ENCODE measurements at regions not wholly inside any gene's neighbourhood (a gene's known extent, or its start where the extent isn't known, plus 50 kb on each side); places are given as distances from the start of the nearest gene placed in this dataset.

DNA sequence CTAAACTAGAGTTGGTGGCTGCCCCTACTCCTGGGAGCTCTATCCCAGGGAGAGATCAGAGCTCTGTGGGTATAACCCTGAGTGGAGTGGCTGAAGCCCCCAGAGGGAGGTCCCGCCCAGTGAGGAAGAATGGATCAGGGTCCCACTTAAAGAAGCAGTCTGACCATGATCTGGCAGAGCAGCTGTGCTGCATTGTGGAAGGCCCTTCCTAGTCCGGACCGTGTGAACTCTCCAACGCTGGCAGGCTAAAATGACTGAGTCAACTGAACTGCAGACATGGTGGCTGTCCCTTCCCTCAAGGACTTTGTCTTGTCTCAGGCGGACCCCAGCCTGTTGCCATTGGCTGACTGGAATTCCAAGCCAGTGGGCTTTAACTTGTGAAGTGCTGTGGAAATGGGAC is 494.2 kb downstream of the FAM181B start:
- Histone ChIP-seq H3K4me2 (no peak overlapping the region), H3K4me1 (no peaks in the 10 kb centered on the region), H3K9me3 (no peaks in the 10 kb centered on the region), H3K4me3 (no peak overlapping the region), H3K27ac (no peak overlapping the region)
- 7% methylated on average over 5 of the region's 5 CpGs for WGBS (ENCODE audit: missing lambda C conversion rate)
- no peak for ATAC-seq
- TF ChIP-seq TP53 (CRISPR knock-in tag; IDR thresholded peaks at IDR 0.05) (no peak), KDM5A (IDR thresholded peaks at IDR 0.05) (no peak), MAZ (IDR thresholded peaks at IDR 0.05; ENCODE audit: borderline replicate concordance, low read depth, low read length) (no peak), POLR2AphosphoS2 (conservative IDR thresholded peaks at IDR 0.05; ENCODE audit: low read length) (no peak), CHD4 (IDR thresholded peaks at IDR 0.05; ENCODE audit: borderline replicate concordance) (no peak), EP300 (IDR thresholded peaks at IDR 0.05) (no peak), CBX8 (IDR thresholded peaks at IDR 0.05) (no peak), EHF (CRISPR knock-in tag; IDR thresholded peaks at IDR 0.05) (no peak)
- TF ChIP-seq, protein P1, sequence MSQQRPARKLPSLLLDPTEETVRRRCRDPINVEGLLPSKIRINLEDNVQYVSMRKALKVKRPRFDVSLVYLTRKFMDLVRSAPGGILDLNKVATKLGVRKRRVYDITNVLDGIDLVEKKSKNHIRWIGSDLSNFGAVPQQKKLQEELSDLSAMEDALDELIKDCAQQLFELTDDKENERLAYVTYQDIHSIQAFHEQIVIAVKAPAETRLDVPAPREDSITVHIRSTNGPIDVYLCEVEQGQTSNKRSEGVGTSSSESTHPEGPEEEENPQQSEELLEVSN (IDR thresholded peaks at IDR 0.05; ENCODE audit: borderline replicate concordance, low read depth), result no peak
- DNase-seq (ENCODE audit: low read depth in 1 of 2, low spot score in 1 of 2), result no peak
- ChIA-PET POLR2A (no interaction called here), CTCF (no interaction called here)
- no peak for FAIRE-seq

DNA sequence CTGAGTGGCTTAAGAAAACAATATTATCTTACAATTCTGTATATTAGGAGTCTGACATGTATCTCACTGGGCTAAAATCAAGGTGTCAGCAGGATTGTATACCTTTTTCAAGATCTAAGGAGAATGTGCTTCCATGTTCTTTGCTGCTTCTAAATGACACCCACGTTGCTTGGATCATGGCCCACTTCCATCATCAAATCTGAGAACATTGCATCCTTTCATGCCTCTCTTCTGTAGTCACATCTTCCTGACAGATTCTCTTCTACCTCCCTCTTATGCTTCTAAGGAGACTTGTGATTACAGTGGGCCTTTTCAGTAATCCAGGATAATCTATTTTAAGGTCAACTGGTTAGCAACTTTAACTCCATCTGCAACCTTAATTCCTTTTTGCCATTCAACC is 499.4 kb downstream of the FAM181B start:
- TF ChIP-seq KDM5A (IDR thresholded peaks at IDR 0.05), result no peak
- TF ChIP-seq MYC (IDR thresholded peaks at IDR 0.05; ENCODE audit: borderline replicate concordance, low read length), result no peak
- CTCF ChIA-PET, result no interaction called here
- H3K27ac ChIP-seq, result no peak overlapping the region
- no peaks in the 10 kb centered on the region for H3K9me3 ChIP-seq
- POLR2A ChIA-PET, result no interaction called here
- ATAC-seq (no peak), DNase-seq (ENCODE audit: low read depth in 1 of 2, low spot score in 1 of 2) (no peak), FAIRE-seq (no peak)
- WGBS (ENCODE audit: missing lambda C conversion rate), result 0% methylated on average over 1 of the region's 1 CpG
- H3K4me3 ChIP-seq, result no peak overlapping the region
- H3K4me2 ChIP-seq, result no peak overlapping the region
- H3K4me1 ChIP-seq, result no peaks in the 10 kb centered on the region

DNA sequence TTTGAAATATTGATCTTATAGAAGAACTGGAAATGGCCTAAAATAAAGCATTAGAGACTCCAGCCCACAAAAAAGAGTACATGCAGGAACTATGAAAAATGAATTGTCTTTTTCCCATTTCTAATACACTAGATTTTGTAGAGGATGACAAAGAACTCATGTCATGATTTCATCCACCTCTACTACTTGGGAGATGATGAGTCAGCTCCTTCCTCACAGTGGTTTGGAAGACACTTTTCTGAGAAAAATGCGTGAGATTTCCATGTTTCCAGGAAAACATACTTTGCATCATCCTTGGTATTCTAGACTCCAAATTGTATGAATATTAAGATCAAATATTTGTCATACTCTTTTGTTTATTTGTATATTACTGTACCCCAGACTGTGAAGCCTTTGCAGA is 500.5 kb downstream of the FAM181B start:
- no peak overlapping the region for H3K4me3 ChIP-seq
- H3K27ac ChIP-seq, result no peak overlapping the region
- ATAC-seq (no peak), DNase-seq (ENCODE audit: low read depth in 1 of 2, low spot score in 1 of 2) (no peak), FAIRE-seq (no peak)
- 10% methylated on average over 1 of the region's 1 CpG for WGBS (ENCODE audit: missing lambda C conversion rate)
- no peaks in the 10 kb centered on the region for H3K9me3 ChIP-seq
- TF ChIP-seq, protein P2, sequence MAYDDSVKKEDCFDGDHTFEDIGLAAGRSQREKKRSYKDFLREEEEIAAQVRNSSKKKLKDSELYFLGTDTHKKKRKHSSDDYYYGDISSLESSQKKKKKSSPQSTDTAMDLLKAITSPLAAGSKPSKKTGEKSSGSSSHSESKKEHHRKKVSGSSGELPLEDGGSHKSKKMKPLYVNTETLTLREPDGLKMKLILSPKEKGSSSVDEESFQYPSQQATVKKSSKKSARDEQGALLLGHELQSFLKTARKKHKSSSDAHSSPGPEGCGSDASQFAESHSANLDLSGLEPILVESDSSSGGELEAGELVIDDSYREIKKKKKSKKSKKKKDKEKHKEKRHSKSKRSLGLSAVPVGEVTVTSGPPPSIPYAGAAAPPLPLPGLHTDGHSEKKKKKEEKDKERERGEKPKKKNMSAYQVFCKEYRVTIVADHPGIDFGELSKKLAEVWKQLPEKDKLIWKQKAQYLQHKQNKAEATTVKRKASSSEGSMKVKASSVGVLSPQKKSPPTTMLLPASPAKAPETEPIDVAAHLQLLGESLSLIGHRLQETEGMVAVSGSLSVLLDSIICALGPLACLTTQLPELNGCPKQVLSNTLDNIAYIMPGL (CRISPR knock-in tag; IDR thresholded peaks at IDR 0.05; ENCODE audit: borderline replicate concordance), result no peak
- TF ChIP-seq MAFK (IDR thresholded peaks at IDR 0.05; ENCODE audit: partially characterized antibody), result peak; percentile 19
- H3K4me1 ChIP-seq, result no peaks in the 10 kb centered on the region
- POLR2A ChIA-PET, result no interaction called here
- CTCF ChIA-PET, result no interaction called here
- H3K4me2 ChIP-seq, result no peak overlapping the region

DNA sequence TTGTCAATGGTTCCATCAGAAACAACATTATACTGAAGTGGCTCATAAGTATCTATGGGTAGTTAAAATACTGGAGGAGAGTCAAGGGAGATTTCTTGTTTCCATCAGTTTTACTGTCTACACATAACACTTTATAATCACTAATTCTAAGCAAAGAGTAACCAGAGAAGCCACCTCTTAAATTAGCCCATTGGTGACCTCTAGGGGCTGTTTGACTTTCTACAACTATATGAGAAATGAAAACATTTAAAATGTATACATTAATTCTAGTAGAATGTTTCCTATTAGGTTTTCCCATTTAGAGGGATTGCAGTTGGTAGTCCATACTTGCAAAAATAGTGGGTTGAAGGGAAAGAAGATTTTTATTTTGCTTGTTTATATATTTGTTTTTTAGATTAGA is 504.3 kb downstream of the FAM181B start:
- Histone ChIP-seq H3K4me2 (no peak overlapping the region), H3K9me3 (no peaks in the 10 kb centered on the region), H3K27ac (no peak overlapping the region), H3K4me1 (no peaks in the 10 kb centered on the region), H3K4me3 (no peak overlapping the region)
- TF ChIP-seq JUN (IDR thresholded peaks at IDR 0.05), result no peak
- TF ChIP-seq MAFK (IDR thresholded peaks at IDR 0.05; ENCODE audit: partially characterized antibody), result no peak
- no peak for TF ChIP-seq JUNB (IDR thresholded peaks at IDR 0.05)
- no peak for TF ChIP-seq SMC3 (IDR thresholded peaks at IDR 0.05)
- TF ChIP-seq POLR2A (IDR thresholded peaks at IDR 0.05; ENCODE audit: low read length), result no peak
- no peak for TF ChIP-seq FOSL2 (IDR thresholded peaks at IDR 0.05)
- TF ChIP-seq FOSL2 (CRISPR knock-in tag; IDR thresholded peaks at IDR 0.05), result no peak
- TF ChIP-seq, protein P3, sequence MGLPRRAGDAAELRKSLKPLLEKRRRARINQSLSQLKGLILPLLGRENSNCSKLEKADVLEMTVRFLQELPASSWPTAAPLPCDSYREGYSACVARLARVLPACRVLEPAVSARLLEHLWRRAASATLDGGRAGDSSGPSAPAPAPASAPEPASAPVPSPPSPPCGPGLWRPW (IDR thresholded peaks at IDR 0.05), result no peak
- TF ChIP-seq, protein P4, sequence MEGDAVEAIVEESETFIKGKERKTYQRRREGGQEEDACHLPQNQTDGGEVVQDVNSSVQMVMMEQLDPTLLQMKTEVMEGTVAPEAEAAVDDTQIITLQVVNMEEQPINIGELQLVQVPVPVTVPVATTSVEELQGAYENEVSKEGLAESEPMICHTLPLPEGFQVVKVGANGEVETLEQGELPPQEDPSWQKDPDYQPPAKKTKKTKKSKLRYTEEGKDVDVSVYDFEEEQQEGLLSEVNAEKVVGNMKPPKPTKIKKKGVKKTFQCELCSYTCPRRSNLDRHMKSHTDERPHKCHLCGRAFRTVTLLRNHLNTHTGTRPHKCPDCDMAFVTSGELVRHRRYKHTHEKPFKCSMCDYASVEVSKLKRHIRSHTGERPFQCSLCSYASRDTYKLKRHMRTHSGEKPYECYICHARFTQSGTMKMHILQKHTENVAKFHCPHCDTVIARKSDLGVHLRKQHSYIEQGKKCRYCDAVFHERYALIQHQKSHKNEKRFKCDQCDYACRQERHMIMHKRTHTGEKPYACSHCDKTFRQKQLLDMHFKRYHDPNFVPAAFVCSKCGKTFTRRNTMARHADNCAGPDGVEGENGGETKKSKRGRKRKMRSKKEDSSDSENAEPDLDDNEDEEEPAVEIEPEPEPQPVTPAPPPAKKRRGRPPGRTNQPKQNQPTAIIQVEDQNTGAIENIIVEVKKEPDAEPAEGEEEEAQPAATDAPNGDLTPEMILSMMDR (IDR thresholded peaks at IDR 0.05), result peak; percentile 28; the same call in 2 of the 3 replicates
- DNase-seq (ENCODE audit: low read depth in 1 of 2, low spot score in 1 of 2), result peak in 1 of 2 experiments; percentile 13
- CTCF ChIA-PET, result no interaction called here
- no peak for ATAC-seq
- FAIRE-seq, result no peak
- POLR2A ChIA-PET, result no interaction called here
